CD4-positive, alpha-beta T cell (primary cell): ENCODE measurements at regions not wholly inside any gene's neighbourhood (a gene's known extent, or its start where the extent isn't known, plus 50 kb on each side); places are given as distances from the start of the nearest gene placed in this dataset.

Source experiments
- ATAC-seq: fragments of 200-7000 bp; cut with Tn5 transposase; one replicate; pipeline ENCODE4 v1.10.0; 2022; ENCODE audit warnings: mild to moderate bottlenecking; ENCODE audit not compliant: poor library complexity
- CTCF ChIA-PET: fragments of 350-600 bp; sonication (Branson Sonifier 250); formaldehyde crosslinking; loops from one replicate; lab custom pipeline; 2021; ENCODE audit warnings: antibody characterized with exemption, inconsistent platforms; lab: Charles Lee
- POLR2A ChIA-PET: fragments of 350-600 bp; sonication (Branson Sonifier 250); formaldehyde crosslinking; loops from one replicate; lab custom pipeline; 2021; ENCODE audit warnings: antibody characterized with exemption, inconsistent platforms; lab: Charles Lee
- DNase-seq, 14 experiments: peaks; one replicate each; pipeline ENCODE4 v3.0.0-alpha.2; 2013 to 2020; ENCODE audit warnings: mixed read lengths in 2 of 14
- H3K27ac ChIP-seq, 2 donors: one replicate each; pipeline versions ENCODE4 v1.5.1 to v1.7.0; 2013; ENCODE audit warnings: low read length in 2 of 2, low read depth in 1 of 2, mild to moderate bottlenecking in 1 of 2
- H3K27me3 ChIP-seq, 2 experiments: 1 replicate in 1 of 2; 2 replicates in 1 of 2; pipeline versions ENCODE4 v1.6.1 to v1.7.0; 2013; ENCODE audit warnings: low read length in 2 of 2, control low read depth in 1 of 2, mild to moderate bottlenecking in 1 of 2, moderate library complexity in 1 of 2; ENCODE audit not compliant: insufficient read depth in 2 of 2, control insufficient read depth in 1 of 2
- H3K36me3 ChIP-seq: one replicate; pipeline ENCODE4 v1.6.1; 2013; ENCODE audit warnings: low read length, control low read depth; ENCODE audit not compliant: insufficient read depth
- H3K4me1 ChIP-seq: one replicate; pipeline ENCODE4 v1.6.1; 2013; ENCODE audit warnings: low read length, control low read depth; ENCODE audit not compliant: insufficient read depth
- H3K4me3 ChIP-seq: one replicate; pipeline ENCODE4 v1.5.1; 2013; ENCODE audit warnings: mild to moderate bottlenecking, low read length, moderate library complexity
- H3K9me3 ChIP-seq, 2 experiments: 1 replicate in 1 of 2; 2 replicates in 1 of 2; pipeline versions ENCODE4 v1.6.1 to v1.7.0; 2013; ENCODE audit warnings: low read length in 2 of 2, mild to moderate bottlenecking in 2 of 2, control low read depth in 1 of 2, moderate library complexity in 1 of 2; ENCODE audit not compliant: control insufficient read depth in 1 of 2, insufficient read depth in 1 of 2
- H3K27ac Mint-ChIP-seq: one replicate; pipeline ENCODE4 v1.8.0; 2020; ENCODE audit warnings: mixed read lengths
- H3K27me3 Mint-ChIP-seq: one replicate; pipeline ENCODE4 v1.8.0; 2021; ENCODE audit warnings: mixed read lengths
- H3K36me3 Mint-ChIP-seq: one replicate; pipeline ENCODE4 v1.8.0; 2021; ENCODE audit warnings: low read depth, mixed read lengths
- H3K4me1 Mint-ChIP-seq: one replicate; pipeline ENCODE4 v1.8.0; 2021; ENCODE audit warnings: low read depth, mixed read lengths
- H3K4me3 Mint-ChIP-seq: one replicate; pipeline ENCODE4 v1.8.0; 2020; ENCODE audit warnings: mild to moderate bottlenecking, mixed read lengths
- H3K9me3 Mint-ChIP-seq: one replicate; pipeline ENCODE4 v1.8.0; 2020; ENCODE audit warnings: mixed read lengths
- CTCF ChIP-seq: fragments of 200-600 bp; IDR thresholded peaks from one replicate; pipeline ENCODE4 v1.8.0; 2022; ENCODE audit warnings: antibody characterized with exemption, mild to moderate bottlenecking
- intact Hi-C, 2 experiments: fragments of 100-400 bp; cut with DNase I in 1 of 2; cut with micrococcal nuclease in 1 of 2; formaldehyde crosslinking; loops; one replicate each; pipeline versions ENCODE4 v1.15.1 to v1.9.0; 2023 to 2025; cut with DNase I, micrococcal nuclease

DNA sequence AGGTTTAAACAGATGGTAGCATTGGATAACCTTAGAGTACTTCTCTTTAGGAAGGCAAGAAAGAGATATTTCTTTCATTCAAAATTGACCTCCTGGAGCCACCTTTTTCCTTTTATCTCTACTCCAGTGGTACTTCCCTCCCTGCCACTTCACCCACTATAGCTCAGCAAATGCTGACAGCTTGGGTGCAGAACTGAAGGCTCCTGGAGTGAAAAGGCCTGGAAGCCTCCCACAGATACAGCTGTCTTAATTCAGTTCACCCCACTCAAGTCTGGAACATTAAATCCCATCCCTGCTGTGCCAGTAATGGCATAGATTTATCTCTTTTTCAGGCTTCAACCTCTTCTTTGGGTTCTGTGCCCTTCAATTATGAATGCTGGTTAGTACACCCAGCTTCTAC lies 140.3 kb downstream of the NEDD1 start:
- H3K4me3 Mint-ChIP-seq, result no peak overlapping the region
- CTCF ChIA-PET, result no interaction called here

DNA sequence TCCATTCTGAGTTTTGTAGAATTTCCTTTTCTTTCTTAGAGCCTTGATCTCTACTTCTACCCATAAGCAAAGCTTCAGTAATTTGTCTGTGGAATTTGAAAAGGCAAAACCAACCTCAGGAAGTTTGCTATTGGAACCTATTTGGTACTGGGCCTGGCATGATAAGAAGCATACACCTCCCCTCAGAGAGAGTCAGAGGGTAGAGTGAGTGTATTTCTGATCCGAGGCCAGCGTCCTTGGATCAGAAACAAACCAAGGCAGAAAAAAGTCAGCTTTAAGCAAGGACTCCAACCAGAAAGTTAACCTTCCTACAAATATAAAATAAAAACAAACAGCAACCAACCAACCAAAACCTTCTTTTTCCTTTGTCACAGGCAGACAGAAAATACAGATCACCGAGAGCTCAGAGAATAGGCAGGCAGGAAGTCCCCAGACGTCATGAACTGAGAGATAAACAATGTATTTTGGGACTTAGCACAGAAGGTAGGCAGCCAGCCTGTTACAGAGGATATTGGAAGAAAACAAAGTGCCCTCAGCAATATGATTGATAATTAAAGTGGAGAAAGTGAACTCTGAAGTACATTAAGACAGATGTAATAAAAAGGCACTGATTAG lies 141.5 kb downstream of the NEDD1 start:
- DNase-seq (no peak), ATAC-seq (no peak)
- Histone ChIP-seq H3K36me3 (no peaks in the 10 kb centered on the region), H3K4me3 (no peak overlapping the region), H3K9me3 (no peaks in the 10 kb centered on the region), H3K4me1 (no peaks in the 10 kb centered on the region), H3K27ac (no peak overlapping the region), H3K27me3 (peaks cover 0 to 3% of the 10 kb centered on the region in 2 experiments)
- Mint-ChIP-seq H3K27ac (no peak overlapping the region), H3K4me1 (no peaks in the 10 kb centered on the region), H3K27me3 (peaks cover 11% of the 10 kb centered on the region), H3K4me3 (no peak overlapping the region), H3K36me3 (no peaks in the 10 kb centered on the region), H3K9me3 (no peaks in the 10 kb centered on the region)
- CTCF ChIA-PET, result no interaction called here
- no peak for TF ChIP-seq CTCF
- POLR2A ChIA-PET, result no interaction called here
- intact Hi-C loops, result no loop called here

More for the DNA sequence above, 140.3 kb downstream of the NEDD1 start:
- peaks cover 6% of the 10 kb centered on the region for H3K27me3 Mint-ChIP-seq
- no peaks in the 10 kb centered on the region for H3K36me3 Mint-ChIP-seq
- TF ChIP-seq CTCF, result no peak
- no peak overlapping the region for H3K27ac Mint-ChIP-seq
- H3K9me3 ChIP-seq, result no peaks in the 10 kb centered on the region
- H3K4me3 ChIP-seq, result no peak overlapping the region
- DNase-seq (no peak), ATAC-seq (no peak)
- no peaks in the 10 kb centered on the region for H3K4me1 ChIP-seq
- H3K9me3 Mint-ChIP-seq, result no peaks in the 10 kb centered on the region
- no peaks in the 10 kb centered on the region for H3K4me1 Mint-ChIP-seq
- no peaks in the 10 kb centered on the region for H3K36me3 ChIP-seq
- peaks cover 0 to 3% of the 10 kb centered on the region in 2 experiments for H3K27me3 ChIP-seq
- POLR2A ChIA-PET, result no interaction called here
- no peak overlapping the region for H3K27ac ChIP-seq
- intact Hi-C loops, result no loop called here

GRCh38 chr12:97050509-97050908 lies 143.5 kb downstream of the NEDD1 start:
- H3K27ac ChIP-seq, result no peak overlapping the region
- peaks cover 14% of the 10 kb centered on the region for H3K27me3 Mint-ChIP-seq
- no peaks in the 10 kb centered on the region for H3K9me3 ChIP-seq
- no peaks in the 10 kb centered on the region for H3K4me1 ChIP-seq
- ATAC-seq, result no peak
- no peaks in the 10 kb centered on the region for H3K36me3 Mint-ChIP-seq
- TF ChIP-seq CTCF, result no peak
- ChIA-PET POLR2A (no interaction called here), CTCF (no interaction called here)
- H3K36me3 ChIP-seq, result no peaks in the 10 kb centered on the region
- intact Hi-C loops, result no loop called here
- no peak for DNase-seq
- H3K27ac Mint-ChIP-seq, result no peak overlapping the region
- no peaks in the 10 kb centered on the region for H3K9me3 Mint-ChIP-seq
- no peaks in the 10 kb centered on the region for H3K4me1 Mint-ChIP-seq
- no peak overlapping the region for H3K4me3 ChIP-seq
- H3K4me3 Mint-ChIP-seq, result no peak overlapping the region
- H3K27me3 ChIP-seq, result peaks cover 0 to 3% of the 10 kb centered on the region in 2 experiments
